Caco-2 (cell line): ENCODE measurements at regions not wholly inside any gene's neighbourhood (a gene's known extent, or its start where the extent isn't known, plus 50 kb on each side); places are given as distances from the start of the nearest gene placed in this dataset.

Experiments
- BruUV-seq: library from RNA; stranded (reverse); fragments of 400-500 nt; replicated peaks from 2 replicates; lab custom pipeline; 2021; lab: Mats Ljungman, UMichigan
- CTCF ChIA-PET: fragments of 300-600 bp; sonication (Branson Sonifier 250); formaldehyde crosslinking; loops from one replicate; lab custom pipeline; 2022; ENCODE audit warnings: antibody characterized with exemption; lab: Charles Lee
- POLR2A ChIA-PET: fragments of 300-600 bp; sonication (Branson Sonifier 250); formaldehyde crosslinking; loops from one replicate; lab custom pipeline; 2022; ENCODE audit warnings: antibody characterized with exemption; lab: Charles Lee
- DNase-seq, 2 experiments: peaks; one replicate each; pipeline versions ENCODE4 v3.0.0 to v3.0.0-alpha.2; 2020 to 2022
- H3K27me3 ChIP-seq: replicated peaks from 2 replicates; pipeline ENCODE4 v1.6.0; 2011; ENCODE audit warnings: low read length; ENCODE audit not compliant: control insufficient read depth, insufficient read depth
- H3K36me3 ChIP-seq: 2 replicates; pipeline ENCODE4 v1.5.1; 2011; ENCODE audit warnings: low read length; ENCODE audit not compliant: control insufficient read depth, insufficient read depth
- H3K4me1 ChIP-seq: fragments of 250-450 bp; sonication (Bioruptor Pico); 2 replicates; pipeline ENCODE4 v1.5.1; 2020; ENCODE audit warnings: mild to moderate bottlenecking
- H3K4me3 ChIP-seq: 2 replicates; pipeline ENCODE4 v1.5.1; 2011; ENCODE audit warnings: low read depth, mild to moderate bottlenecking, control low read depth, low read length
- H3K9me3 ChIP-seq: fragments of 250-450 bp; sonication (Bioruptor Pico); 2 replicates; pipeline ENCODE4 v1.5.1; 2020; ENCODE audit warnings: mild to moderate bottlenecking, moderate library complexity
- H3K27ac Mint-ChIP-seq: one replicate; pipeline ENCODE4 v1.8.0; 2022; ENCODE audit warnings: mixed read lengths; ENCODE audit not compliant: unreplicated experiment
- H3K27me3 Mint-ChIP-seq: one replicate; pipeline ENCODE4 v1.8.0; 2022; ENCODE audit warnings: mixed read lengths; ENCODE audit not compliant: insufficient read depth, unreplicated experiment
- H3K36me3 Mint-ChIP-seq: one replicate; pipeline ENCODE4 v1.8.0; 2022; ENCODE audit warnings: mild to moderate bottlenecking, mixed read lengths; ENCODE audit not compliant: insufficient read depth, unreplicated experiment
- H3K4me1 Mint-ChIP-seq: one replicate; pipeline ENCODE4 v1.8.0; 2022; ENCODE audit warnings: low read depth, mixed read lengths; ENCODE audit not compliant: unreplicated experiment
- H3K4me3 Mint-ChIP-seq: one replicate; pipeline ENCODE4 v1.8.0; 2022; ENCODE audit warnings: mild to moderate bottlenecking, moderate library complexity, mixed read lengths; ENCODE audit not compliant: unreplicated experiment
- H3K9me3 Mint-ChIP-seq: one replicate; pipeline ENCODE4 v1.8.0; 2022; ENCODE audit warnings: mixed read lengths; ENCODE audit not compliant: unreplicated experiment
- CTCF ChIP-seq, 2 experiments: fragments of 200-600 bp in 1 of 2; IDR thresholded peaks; 1 replicate in 1 of 2; 2 replicates in 1 of 2; pipeline versions ENCODE4 v1.5.1 to v1.8.0; 2011 to 2022; ENCODE audit warnings: antibody characterized with exemption in 1 of 2, control low read depth in 1 of 2, inconsistent platforms in 1 of 2, low read depth in 1 of 2, low read length in 1 of 2, mild to moderate bottlenecking in 1 of 2, moderate library complexity in 1 of 2; ENCODE audit not compliant: insufficient read depth in 1 of 2, severe bottlenecking in 1 of 2, unreplicated experiment in 1 of 2
- intact Hi-C: fragments of 100-400 bp; cut with micrococcal nuclease; formaldehyde crosslinking; loops from one replicate; pipeline ENCODE4 v1.10.0; 2022; ENCODE audit not compliant: unreplicated experiment

- BruUV-seq, result no TSS peak
- intact Hi-C loops, result no loop called here
- ChIA-PET POLR2A (no interaction called here), CTCF (no interaction called here)
- TF ChIP-seq CTCF (IDR thresholded peaks at IDR 0.05; ENCODE audit: insufficient read depth in 1 of 2, low read depth in 1 of 2, low read length in 1 of 2, severe bottlenecking in 1 of 2, unreplicated experiment in 1 of 2), result no peak
- H3K27me3 ChIP-seq, result peaks cover 1% of the 10 kb centered on the region; the same call in 1 of the 2 replicates
- H3K4me1 ChIP-seq, result 0 out of 2 replicates have a peak, but pooled peaks cover 3% of the 10 kb centered on the region
- no peaks in the 10 kb centered on the region for H3K9me3 ChIP-seq
- no peaks in the 10 kb centered on the region for H3K4me1 Mint-ChIP-seq
- no peaks in the 10 kb centered on the region for H3K36me3 Mint-ChIP-seq
- no peaks in the 10 kb centered on the region for H3K36me3 ChIP-seq
- H3K27me3 Mint-ChIP-seq, result peaks cover 20% of the 10 kb centered on the region
- no peak overlapping the region for H3K4me3 ChIP-seq
- no peaks in the 10 kb centered on the region for H3K9me3 Mint-ChIP-seq
- H3K4me3 Mint-ChIP-seq, result no peak overlapping the region
- H3K27ac Mint-ChIP-seq, result no peak overlapping the region
- DNase-seq, result no peak
These were observed 283.9 kb upstream of the TUT7 start for GRCh38 chr9:86638109-86638508.

- Mint-ChIP-seq H3K27ac (no peak overlapping the region), H3K9me3 (no peaks in the 10 kb centered on the region), H3K4me3 (no peak overlapping the region), H3K4me1 (no peaks in the 10 kb centered on the region), H3K36me3 (no peaks in the 10 kb centered on the region), H3K27me3 (peaks cover 16% of the 10 kb centered on the region)
- no TSS peak for BruUV-seq
- Histone ChIP-seq H3K9me3 (no peaks in the 10 kb centered on the region), H3K27me3 (peaks cover 1% of the 10 kb centered on the region; the same call in 1 of the 2 replicates), H3K4me3 (no peak overlapping the region), H3K36me3 (no peaks in the 10 kb centered on the region), H3K4me1 (0 out of 2 replicates have a peak, but pooled peaks cover 3% of the 10 kb centered on the region)
- POLR2A ChIA-PET, result no interaction called here
- no peak for DNase-seq
- TF ChIP-seq CTCF (IDR thresholded peaks at IDR 0.05; ENCODE audit: insufficient read depth in 1 of 2, low read depth in 1 of 2, low read length in 1 of 2, severe bottlenecking in 1 of 2, unreplicated experiment in 1 of 2), result peak in 1 of 2 experiments; percentile 31
- CTCF ChIA-PET, result no interaction called here
- intact Hi-C loops, result no loop called here
These were observed 283.3 kb upstream of the TUT7 start for GRCh38 chr9:86637515-86637914.

- Mint-ChIP-seq H3K27me3 (peaks cover 8% of the 10 kb centered on the region), H3K9me3 (no peaks in the 10 kb centered on the region)
These were observed 282.3 kb upstream of the TUT7 start for GRCh38 chr9:86636519-86636918.

More at GRCh38 chr9:86636519-86636918, 282.3 kb upstream of the TUT7 start:
- Mint-ChIP-seq H3K4me3 (no peak overlapping the region), H3K27ac (no peak overlapping the region), H3K4me1 (no peaks in the 10 kb centered on the region), H3K36me3 (no peaks in the 10 kb centered on the region)
- intact Hi-C loops, result no loop called here
- TF ChIP-seq CTCF (IDR thresholded peaks at IDR 0.05; ENCODE audit: insufficient read depth in 1 of 2, low read depth in 1 of 2, low read length in 1 of 2, severe bottlenecking in 1 of 2, unreplicated experiment in 1 of 2), result no peak
- no peaks in the 10 kb centered on the region for H3K36me3 ChIP-seq
- no peaks in the 10 kb centered on the region for H3K9me3 ChIP-seq
- no peaks in the 10 kb centered on the region for H3K27me3 ChIP-seq
- ChIA-PET CTCF (no interaction called here), POLR2A (no interaction called here)
- no TSS peak for BruUV-seq
- DNase-seq, result no peak
- H3K4me1 ChIP-seq, result 0 out of 2 replicates have a peak, but pooled peaks cover 3% of the 10 kb centered on the region
- no peak overlapping the region for H3K4me3 ChIP-seq
